ENCODE measurements at regions not wholly inside any gene's neighbourhood (a gene's known extent, or its start where the extent isn't known, plus 50 kb on each side); places are given as distances from the start of the nearest gene placed in this dataset.

DNA sequence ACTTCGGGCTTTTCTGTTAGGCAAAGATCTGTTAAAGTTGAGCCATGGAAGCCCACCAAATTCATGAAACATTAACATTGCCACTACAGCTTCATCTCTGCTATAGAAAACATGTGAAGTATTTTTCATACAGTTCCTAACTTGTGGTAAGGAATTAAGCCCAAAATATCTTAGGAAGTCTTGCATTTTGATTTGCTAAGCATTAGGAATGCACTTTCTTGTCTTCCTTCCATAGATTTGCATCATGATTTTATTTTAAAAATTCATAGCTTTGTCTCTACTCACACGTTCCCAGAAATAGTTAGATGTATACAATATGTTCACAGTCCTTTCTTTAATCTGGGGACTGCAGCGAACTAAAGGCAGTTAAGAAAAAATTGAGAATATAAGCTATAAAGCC is 325.6 kb downstream of the CENPW start:
- TF ChIP-seq POLR2A (IDR thresholded peaks at IDR 0.05; ENCODE audit: low read depth, low read length) (no peak), POLR2AphosphoS5 (IDR thresholded peaks at IDR 0.05; ENCODE audit: low read depth, low read length) (no peak)
